ENCODE measurements at regions not wholly inside any gene's neighbourhood (a gene's known extent, or its start where the extent isn't known, plus 50 kb on each side); places are given as distances from the start of the nearest gene placed in this dataset.

GRCh38 chr5:167777746-167778145, 513.7 kb upstream of the WWC1 start:
- DNase-seq = no peak

- DNase-seq = no peak
Observed at GRCh38 chr5:167778228-167778627, 513.2 kb upstream of the WWC1 start.

GRCh38 chr5:167779644-167780043, 511.8 kb upstream of the WWC1 start:
- DNase-seq = no peak

GRCh38 chr5:167780177-167780576, 511.3 kb upstream of the WWC1 start:
- DNase-seq = no peak

GRCh38 chr5:167783145-167783817, 508.2 kb upstream of the WWC1 start:
- no peak for DNase-seq

- no peak for DNase-seq
Observed at GRCh38 chr5:167785106-167785505, 506.3 kb upstream of the WWC1 start.

GRCh38 chr5:167785901-167786300, 505.5 kb upstream of the WWC1 start:
- DNase-seq = no peak

- DNase-seq = no peak
Observed at GRCh38 chr5:167786871-167787578, 504.4 kb upstream of the WWC1 start.

GRCh38 chr5:167790045-167790444, 501.4 kb upstream of the WWC1 start:
- no peak for DNase-seq

GRCh38 chr5:167790462-167791260, 500.8 kb upstream of the WWC1 start:
- DNase-seq = no peak

- DNase-seq = no peak
Observed at GRCh38 chr5:167792514-167792913, 498.9 kb upstream of the WWC1 start.

GRCh38 chr5:167793700-167794099, 497.7 kb upstream of the WWC1 start:
- no peak for DNase-seq

- DNase-seq = no peak
Observed at GRCh38 chr5:167794121-167794520, 497.3 kb upstream of the WWC1 start.

- DNase-seq = no peak
Observed at GRCh38 chr5:167796672-167797071, 494.8 kb upstream of the WWC1 start.

- DNase-seq = no peak
Observed at GRCh38 chr5:167797933-167798332, 493.5 kb upstream of the WWC1 start.

- DNase-seq = no peak
Observed at GRCh38 chr5:167798448-167798847, 493.0 kb upstream of the WWC1 start.

- no peak for DNase-seq
Observed at GRCh38 chr5:167800427-167800826, 491.0 kb upstream of the WWC1 start.

GRCh38 chr5:167801999-167802398, 489.4 kb upstream of the WWC1 start:
- DNase-seq = no peak

GRCh38 chr5:167802755-167803431, 488.6 kb upstream of the WWC1 start:
- no peak for DNase-seq

- DNase-seq = no peak
Observed at GRCh38 chr5:167804512-167805220, 486.8 kb upstream of the WWC1 start.

- DNase-seq = no peak
Observed at GRCh38 chr5:167810573-167810972, 480.9 kb upstream of the WWC1 start.

GRCh38 chr5:167812871-167813270, 478.6 kb upstream of the WWC1 start:
- no peak for DNase-seq

GRCh38 chr5:167813389-167813788, 478.1 kb upstream of the WWC1 start:
- no peak for DNase-seq
